Activated CD4-positive, alpha-beta T cell treated with anti-CD3 and anti-CD28 coated beads, Interleukin-2, amount 50 U/mL, for 1 hour (primary cell): ENCODE measurements at regions not wholly inside any gene's neighbourhood (a gene's known extent, or its start where the extent isn't known, plus 50 kb on each side); places are given as distances from the start of the nearest gene placed in this dataset.
"Not testable (repeated sequence)": the region's sequence is repeated elsewhere in the genome, so short reads cannot be mapped to it uniquely, and the experiment has no call there.

ENCODE experiments used
- DNase-seq: peaks from one replicate; pipeline ENCODE4 v3.0.0-alpha.2; 2020

DNA sequence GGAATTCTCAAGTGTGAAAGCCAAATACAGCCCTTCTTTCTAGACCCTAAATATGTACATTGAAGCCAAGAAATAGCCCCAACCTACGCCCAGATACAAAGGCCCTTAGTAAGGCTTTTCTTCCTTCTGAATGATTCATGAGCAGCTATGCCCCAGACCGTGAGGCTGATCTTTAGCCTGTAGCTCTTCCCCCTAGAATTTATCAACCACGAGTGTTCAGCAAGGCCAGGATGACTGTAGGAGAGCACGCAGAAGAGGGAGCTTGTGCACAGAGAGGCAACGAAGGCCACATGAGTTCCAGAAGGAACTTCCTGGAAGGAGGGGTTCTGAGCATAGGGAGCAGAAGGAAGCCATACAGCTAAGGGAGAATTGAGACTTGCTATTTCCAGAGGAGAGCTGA is 53.0 kb upstream of the HABP2 start:
- DNase-seq = no peak

GRCh38 chr10:113501031-113501430 is 51.8 kb upstream of the HABP2 start:
- DNase-seq = not testable (repeated sequence)
